Fibroblast of skin of left quadriceps (primary cell): ENCODE measurements at regions not wholly inside any gene's neighbourhood (a gene's known extent, or its start where the extent isn't known, plus 50 kb on each side); places are given as distances from the start of the nearest gene placed in this dataset.

ENCODE experiments used
- DNase-seq, 2 experiments: peaks; one replicate each; pipeline ENCODE4 v3.0.0-alpha.2; 2013; ENCODE audit warnings: low read depth in 2 of 2

- DNase-seq = no peak
Observed at GRCh38 chr1:108050911-108051629, 86.1 kb upstream of the VAV3 start.

- DNase-seq = no peak
Observed at GRCh38 chr1:108050158-108050557, 85.2 kb upstream of the VAV3 start.

GRCh38 chr1:108049178-108049819 is 84.3 kb upstream of the VAV3 start:
- DNase-seq = no peak

GRCh38 chr1:108048301-108049177 is 83.6 kb upstream of the VAV3 start:
- no peak for DNase-seq

- no peak for DNase-seq
Observed at GRCh38 chr1:108047085-108047484, 82.1 kb upstream of the VAV3 start.

GRCh38 chr1:108046026-108046425 is 81.0 kb upstream of the VAV3 start:
- DNase-seq = no peak

- DNase-seq = no peak
Observed at GRCh38 chr1:108045460-108045859, 80.5 kb upstream of the VAV3 start.

GRCh38 chr1:108044318-108044717 is 79.3 kb upstream of the VAV3 start:
- no peak for DNase-seq

GRCh38 chr1:108043707-108044106 is 78.7 kb upstream of the VAV3 start:
- no peak for DNase-seq

GRCh38 chr1:108042610-108043009 is 77.6 kb upstream of the VAV3 start:
- no peak for DNase-seq

GRCh38 chr1:108041360-108042142 is 76.6 kb upstream of the VAV3 start:
- no peak for DNase-seq

GRCh38 chr1:108038653-108039236 is 73.8 kb upstream of the VAV3 start:
- no peak for DNase-seq

GRCh38 chr1:108036796-108037562 is 72.0 kb upstream of the VAV3 start:
- no peak for DNase-seq

GRCh38 chr1:108034396-108034795 is 69.4 kb upstream of the VAV3 start:
- no peak for DNase-seq

- peak; percentile 20 to 21 for DNase-seq
Observed at GRCh38 chr1:108033550-108033951, 68.6 kb upstream of the VAV3 start.

- DNase-seq = no peak
Observed at GRCh38 chr1:108028841-108029388, 63.9 kb upstream of the VAV3 start.

GRCh38 chr1:108027389-108027788 is 62.4 kb upstream of the VAV3 start:
- no peak for DNase-seq

GRCh38 chr1:108017698-108018097 is 52.7 kb upstream of the VAV3 start:
- no peak for DNase-seq

- DNase-seq = peak; percentile 47 to 53
Observed at GRCh38 chr1:108016451-108016920, 51.5 kb upstream of the VAV3 start.
